ENCODE measurements at regions not wholly inside any gene's neighbourhood (a gene's known extent, or its start where the extent isn't known, plus 50 kb on each side); places are given as distances from the start of the nearest gene placed in this dataset.

DNA sequence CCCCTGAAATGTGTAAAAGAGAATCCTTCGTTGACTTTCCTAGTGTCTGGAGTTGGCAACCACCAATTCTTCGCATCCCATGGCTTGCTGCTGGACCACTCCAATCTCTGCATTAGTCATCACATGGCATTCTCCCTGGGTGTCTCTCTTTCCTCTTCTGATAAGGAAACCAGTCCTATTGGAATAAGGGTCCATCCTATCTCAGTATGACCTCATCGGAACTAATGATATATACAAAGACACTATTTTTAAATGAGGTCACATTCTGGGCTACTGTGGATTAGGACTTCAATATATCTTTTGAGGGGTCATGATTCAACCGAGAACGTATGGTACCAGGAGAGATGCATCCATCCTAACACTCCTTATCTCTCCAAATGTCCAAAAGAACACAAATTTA, 259.1 kb upstream of the CPEB2 start:
- Histone ChIP-seq H2BK120ac (ENCODE audit: low read depth, low read length, poor library complexity, severe bottlenecking) (no peak overlapping the region), H4K20me1 (ENCODE audit: control insufficient read depth, insufficient read depth, insufficient read length) (no peaks in the 10 kb centered on the region), H3K4me1 (ENCODE audit: insufficient read depth, low read length) (peaks cover 4% of the 10 kb centered on the region; the same call in 1 of the 2 replicates), H2AK5ac (ENCODE audit: insufficient read length, low read length) (no peak overlapping the region), H2AFZ (ENCODE audit: low read length) (no peak overlapping the region), H3K18ac (ENCODE audit: insufficient read length, low read depth, low read length) (no peak overlapping the region), H3K27ac (ENCODE audit: insufficient read length, low read depth, low read length) (no peak overlapping the region), H4K8ac (replicated peaks; ENCODE audit: insufficient read length, low read depth, low read length) (no peak overlapping the region), H3T11ph (ENCODE audit: low read length) (no peak overlapping the region), H4K91ac (ENCODE audit: insufficient read length, low read depth, low read length) (no peak overlapping the region), H3K14ac (ENCODE audit: insufficient read depth, low read length) (no peak overlapping the region), H3K23ac (ENCODE audit: insufficient read length, low read depth, low read length) (no peak overlapping the region), H2BK20ac (ENCODE audit: low read depth, low read length, poor library complexity, severe bottlenecking) (no peak overlapping the region), H2BK12ac (ENCODE audit: insufficient read length, low read depth, low read length) (no peak overlapping the region), H2BK15ac (ENCODE audit: low read depth, low read length) (no peak overlapping the region), H3K23me2 (ENCODE audit: insufficient read length, low read depth, low read length, poor library complexity, severe bottlenecking) (no peaks in the 10 kb centered on the region), H3K4ac (ENCODE audit: low read depth, low read length) (no peak overlapping the region), H3K4me2 (ENCODE audit: insufficient read depth, insufficient read length, low read length) (no peak overlapping the region), H3K27me3 (ENCODE audit: insufficient read depth, low read length) (no peaks in the 10 kb centered on the region), H3K9ac (ENCODE audit: extremely low read depth, insufficient read length, low read length) (no peak overlapping the region), H3K79me2 (ENCODE audit: insufficient read depth, low read length) (no peaks in the 10 kb centered on the region), H4K5ac (ENCODE audit: insufficient read length, low read depth, low read length) (no peak overlapping the region), H3K56ac (ENCODE audit: insufficient read length, low read depth, low read length) (no peak overlapping the region), H3K9me3 (ENCODE audit: control insufficient read depth, low read depth, low read length) (no peaks in the 10 kb centered on the region), H3K79me1 (ENCODE audit: insufficient read depth, low read depth, low read length, poor library complexity, severe bottlenecking) (no peaks in the 10 kb centered on the region), H2BK5ac (ENCODE audit: insufficient read length, low read length) (no peak overlapping the region)
- Mint-ChIP-seq H3K36me3 (ENCODE audit: insufficient read depth in 1 of 3, low read depth in 3 of 3) (no peaks in the 10 kb centered on the region; a peak in 1 of 7 replicates), H3K4me1 (peaks cover 21 to 22% of the 10 kb centered on the region in 2 experiments), H3K27ac (no peak overlapping the region), H3K9me3 (no peaks in the 10 kb centered on the region), H3K4me3 (no peak overlapping the region), H3K27me3 (ENCODE audit: low read depth) (peaks cover 4% of the 10 kb centered on the region; the same call in 1 of the 2 replicates)
- DNase-seq = no peak
- TF ChIP-seq, protein P1, sequence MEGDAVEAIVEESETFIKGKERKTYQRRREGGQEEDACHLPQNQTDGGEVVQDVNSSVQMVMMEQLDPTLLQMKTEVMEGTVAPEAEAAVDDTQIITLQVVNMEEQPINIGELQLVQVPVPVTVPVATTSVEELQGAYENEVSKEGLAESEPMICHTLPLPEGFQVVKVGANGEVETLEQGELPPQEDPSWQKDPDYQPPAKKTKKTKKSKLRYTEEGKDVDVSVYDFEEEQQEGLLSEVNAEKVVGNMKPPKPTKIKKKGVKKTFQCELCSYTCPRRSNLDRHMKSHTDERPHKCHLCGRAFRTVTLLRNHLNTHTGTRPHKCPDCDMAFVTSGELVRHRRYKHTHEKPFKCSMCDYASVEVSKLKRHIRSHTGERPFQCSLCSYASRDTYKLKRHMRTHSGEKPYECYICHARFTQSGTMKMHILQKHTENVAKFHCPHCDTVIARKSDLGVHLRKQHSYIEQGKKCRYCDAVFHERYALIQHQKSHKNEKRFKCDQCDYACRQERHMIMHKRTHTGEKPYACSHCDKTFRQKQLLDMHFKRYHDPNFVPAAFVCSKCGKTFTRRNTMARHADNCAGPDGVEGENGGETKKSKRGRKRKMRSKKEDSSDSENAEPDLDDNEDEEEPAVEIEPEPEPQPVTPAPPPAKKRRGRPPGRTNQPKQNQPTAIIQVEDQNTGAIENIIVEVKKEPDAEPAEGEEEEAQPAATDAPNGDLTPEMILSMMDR (conservative IDR thresholded peaks at IDR 0.05) = no peak
- WGBS (ENCODE audit: extremely low coverage, insufficient read length, low lambda C conversion rate) = no CpG with 5 or more reads among the region's 5 CpGs

Measured in H9 (cell line).